IMR-90 (cell line): ENCODE measurements at regions not wholly inside any gene's neighbourhood (a gene's known extent, or its start where the extent isn't known, plus 50 kb on each side); places are given as distances from the start of the nearest gene placed in this dataset.

Source experiments
- ATAC-seq: fragments of 200-7000 bp; cut with Tn5 transposase; 2 replicates; pipeline ENCODE4 v1.9.1; 2020; ENCODE audit warnings: low read depth, mild to moderate bottlenecking, moderate library complexity
- BruUV-seq: library from RNA; stranded (reverse); fragments of 400-500 nt; replicated peaks from 2 replicates; lab custom pipeline; 2021; lab: Mats Ljungman, UMichigan
- CTCF ChIA-PET: fragments of 300-600 bp; formaldehyde crosslinking; extraction: SDS; loops from one replicate; lab custom pipeline; 2021; ENCODE audit warnings: antibody characterized with exemption; lab: Yijun Ruan, JAX
- POLR2A ChIA-PET: fragments of 300-600 bp; sonication (Branson Sonifier 250); formaldehyde crosslinking; loops from one replicate; lab custom pipeline; 2022; ENCODE audit warnings: antibody characterized with exemption; ENCODE audit not compliant: unreplicated experiment; lab: Charles Lee
- DNase-seq: peaks from one replicate; pipeline ENCODE4 v3.0.0; 2013
- H2AFZ ChIP-seq: replicated peaks from 2 replicates; pipeline ENCODE3; 2013; ENCODE audit warnings: low read length, mild to moderate bottlenecking; ENCODE audit not compliant: poor library complexity
- H2AK5ac ChIP-seq: 2 replicates; pipeline ENCODE4 v1.6.1; 2013; ENCODE audit warnings: low read depth, low read length, inconsistent platforms
- H2AK9ac ChIP-seq: replicated peaks from 2 replicates; pipeline ENCODE3; 2013; ENCODE audit warnings: mild to moderate bottlenecking, low read depth, low read length, moderate library complexity; ENCODE audit not compliant: poor library complexity
- H2BK120ac ChIP-seq: 2 replicates; pipeline ENCODE4 v1.6.1; 2013; ENCODE audit warnings: low read depth, low read length, inconsistent platforms
- H2BK15ac ChIP-seq: 3 replicates; pipeline ENCODE4 v1.6.1; 2013; ENCODE audit warnings: low read depth, low read length, inconsistent platforms
- H2BK20ac ChIP-seq: 2 replicates; pipeline ENCODE4 v1.6.1; 2013; ENCODE audit warnings: low read depth, mild to moderate bottlenecking, inconsistent platforms, low read length, moderate library complexity
- H2BK5ac ChIP-seq: 2 replicates; pipeline ENCODE4 v1.6.1; 2013; ENCODE audit warnings: mild to moderate bottlenecking, low read depth, low read length, inconsistent platforms; ENCODE audit not compliant: poor library complexity, severe bottlenecking
- H3K14ac ChIP-seq: replicated peaks from 2 replicates; pipeline ENCODE4 v1.6.1; 2013; ENCODE audit warnings: low read depth, low read length, inconsistent platforms
- H3K18ac ChIP-seq: 2 replicates; pipeline ENCODE4 v1.6.1; 2013; ENCODE audit warnings: low read depth, low read length, control low read depth
- H3K23ac ChIP-seq: 2 replicates; pipeline ENCODE4 v1.6.1; 2013; ENCODE audit warnings: low read depth, low read length, inconsistent platforms
- H3K27ac ChIP-seq: 2 replicates; pipeline ENCODE4 v1.5.1; 2013; ENCODE audit warnings: mild to moderate bottlenecking, control low read depth, low read length; ENCODE audit not compliant: insufficient read depth
- H3K27me3 ChIP-seq: 2 replicates; pipeline ENCODE4 v1.6.1; 2013; ENCODE audit warnings: low read length; ENCODE audit not compliant: control insufficient read depth, insufficient read depth
- H3K36me3 ChIP-seq: 2 replicates; pipeline ENCODE4 v1.6.1; 2013; ENCODE audit warnings: low read length, mixed read lengths; ENCODE audit not compliant: control insufficient read depth, insufficient read depth
- H3K4ac ChIP-seq: 2 replicates; pipeline ENCODE4 v1.6.1; 2013; ENCODE audit warnings: low read depth, low read length, inconsistent platforms
- H3K4me1 ChIP-seq: 2 replicates; pipeline ENCODE4 v1.6.1; 2013; ENCODE audit warnings: low read length, mixed read lengths; ENCODE audit not compliant: control insufficient read depth, insufficient read depth
- H3K4me2 ChIP-seq: 2 replicates; pipeline ENCODE4 v1.6.1; 2013; ENCODE audit warnings: low read depth, mild to moderate bottlenecking, control low read depth, low read length, moderate library complexity
- H3K4me3 ChIP-seq: 2 replicates; pipeline ENCODE4 v1.5.1; 2013; ENCODE audit warnings: low read depth, mild to moderate bottlenecking, control low read depth, low read length, moderate library complexity; ENCODE audit not compliant: insufficient read depth
- H3K56ac ChIP-seq: 2 replicates; pipeline ENCODE4 v1.6.1; 2013; ENCODE audit warnings: low read length, inconsistent platforms; ENCODE audit not compliant: insufficient read depth; ENCODE audit errors: extremely low read depth
- H3K79me1 ChIP-seq, 2 experiments: 2 replicates each; pipeline ENCODE4 v1.6.1; 2013; ENCODE audit warnings: low read length in 2 of 2, inconsistent platforms in 1 of 2, low read depth in 1 of 2
- H3K9ac ChIP-seq: 2 replicates; pipeline ENCODE4 v1.6.1; 2013; ENCODE audit warnings: low read depth, low read length, control low read depth
- H3K9me1 ChIP-seq: 2 replicates; pipeline ENCODE4 v1.6.1; 2013; ENCODE audit warnings: low read length, inconsistent platforms; ENCODE audit not compliant: insufficient read depth
- H3K9me3 ChIP-seq: 2 replicates; pipeline ENCODE4 v1.6.1; 2013; ENCODE audit warnings: low read length; ENCODE audit not compliant: control insufficient read depth, insufficient read depth
- H4K20me1 ChIP-seq: 2 replicates; pipeline ENCODE4 v1.6.1; 2013; ENCODE audit warnings: low read length, inconsistent platforms; ENCODE audit not compliant: insufficient read depth
- H4K5ac ChIP-seq: 2 replicates; pipeline ENCODE4 v1.6.1; 2013; ENCODE audit warnings: mild to moderate bottlenecking, low read depth, low read length, control low read depth
- H4K8ac ChIP-seq, 2 experiments: 2 replicates each; pipeline ENCODE4 v1.6.1; 2013; ENCODE audit warnings: low read depth in 2 of 2, low read length in 2 of 2, control low read depth in 1 of 2, inconsistent platforms in 1 of 2
- H4K91ac ChIP-seq: 2 replicates; pipeline ENCODE4 v1.6.1; 2013; ENCODE audit warnings: low read depth, low read length, inconsistent platforms; ENCODE audit not compliant: insufficient read depth
- BHLHE40 ChIP-seq: fragments of 150-350 bp; IDR thresholded peaks from 2 replicates; pipeline ENCODE4 v1.6.1; 2016; ENCODE audit warnings: mild to moderate bottlenecking, low read depth, low read length
- CEBPB ChIP-seq: IDR thresholded peaks from 2 replicates; pipeline ENCODE4 v1.6.1; 2012; ENCODE audit warnings: low read depth, low read length, improper control_type of control experiment
- CHD1 ChIP-seq: IDR thresholded peaks from 2 replicates; pipeline ENCODE4 v1.6.1; 2012; ENCODE audit warnings: low read depth, low read length, improper control_type of control experiment
- CTCF ChIP-seq: conservative IDR thresholded peaks from 2 replicates; pipeline ENCODE4 v1.5.1; 2012; ENCODE audit warnings: mild to moderate bottlenecking, low read depth, low read length, improper control_type of control experiment
- ELK1 ChIP-seq: fragments of 150-350 bp; IDR thresholded peaks from 2 replicates; pipeline ENCODE4 v1.6.1; 2016; ENCODE audit warnings: low read depth, mild to moderate bottlenecking, low read length, moderate library complexity, borderline replicate concordance
- FOS ChIP-seq: fragments of 150-350 bp; IDR thresholded peaks from 2 replicates; pipeline ENCODE4 v1.6.1; 2016; ENCODE audit warnings: low read depth, low read length
- MAFK ChIP-seq: IDR thresholded peaks from 2 replicates; pipeline ENCODE4 v1.6.1; 2012; ENCODE audit warnings: low read depth, low read length, improper control_type of control experiment
- MAZ ChIP-seq: IDR thresholded peaks from 2 replicates; pipeline ENCODE4 v1.6.1; 2012; ENCODE audit warnings: low read depth, mild to moderate bottlenecking, low read length, improper control_type of control experiment, moderate library complexity, borderline replicate concordance
- MXI1 ChIP-seq: IDR thresholded peaks from 2 replicates; pipeline ENCODE4 v1.6.1; 2012; ENCODE audit warnings: low read depth, mild to moderate bottlenecking, low read length, moderate library complexity, borderline replicate concordance
- NFE2L2 ChIP-seq: fragments of 150-350 bp; IDR thresholded peaks from 2 replicates; pipeline ENCODE4 v1.6.1; 2016; ENCODE audit warnings: low read depth, mild to moderate bottlenecking, low read length
- POLR2A ChIP-seq: IDR thresholded peaks from 2 replicates; pipeline ENCODE4 v1.6.1; 2012; ENCODE audit warnings: mild to moderate bottlenecking, low read depth, low read length
- RAD21 ChIP-seq: IDR thresholded peaks from 2 replicates; pipeline ENCODE4 v1.6.1; 2012; ENCODE audit warnings: low read length, improper control_type of control experiment
- RCOR1 ChIP-seq: IDR thresholded peaks from 2 replicates; pipeline ENCODE4 v1.6.1; 2012; ENCODE audit warnings: mild to moderate bottlenecking, low read length, improper control_type of control experiment; ENCODE audit not compliant: insufficient replicate concordance
- RFX5 ChIP-seq: IDR thresholded peaks from 2 replicates; pipeline ENCODE4 v1.8.0; 2012; ENCODE audit warnings: low read depth, mild to moderate bottlenecking, low read length, moderate library complexity
- SMC3 ChIP-seq: fragments of 150-350 bp; IDR thresholded peaks from 2 replicates; pipeline ENCODE4 v1.6.1; 2016; ENCODE audit warnings: low read depth, mild to moderate bottlenecking, antibody characterized with exemption, low read length, moderate library complexity
- USF2 ChIP-seq: fragments of 150-350 bp; IDR thresholded peaks from 2 replicates; pipeline ENCODE4 v1.6.1; 2017; ENCODE audit warnings: mild to moderate bottlenecking, antibody characterized with exemption, low read length, low read depth
- WGBS, 2 experiments: methylation state at CpG; one replicate each; pipeline versions ENCODE4 v1.1.5 to v1.1.7; 2013; ENCODE audit warnings: missing lambda C conversion rate in 2 of 2; ENCODE audit not compliant: insufficient read length in 1 of 2; ENCODE audit errors: extremely low coverage in 2 of 2; 5-methylcytosine and 5-hydroxymethylcytosine counted together
- dilution Hi-C: fragments of 300-500 bp; cut with HindIII; formaldehyde crosslinking; loops from one replicate; pipeline ENCODE4 v1.14.3; 2018; ENCODE audit warnings: low sequenced_read_pairs; ENCODE audit not compliant: unreplicated experiment
- in situ Hi-C: fragments of 300-500 bp; cut with MboI; formaldehyde crosslinking; loops from 3 replicates; pipeline ENCODE4 v1.14.3; 2019; ENCODE audit warnings: low sequenced_read_pairs, inconsistent platforms, mixed read lengths
- intact Hi-C: fragments of 100-400 bp; cut with micrococcal nuclease; formaldehyde crosslinking; loops from 2 replicates; pipeline ENCODE4 v1.10.0; 2022

- Histone ChIP-seq H3K18ac (no peak overlapping the region), H3K4me2 (no peak overlapping the region), H3K4me3 (no peak overlapping the region), H4K91ac (no peak overlapping the region), H3K36me3 (no peaks in the 10 kb centered on the region), H2BK15ac (no peak overlapping the region), H3K23ac (no peak overlapping the region), H3K4ac (no peak overlapping the region), H3K56ac (no peak overlapping the region), H2AK5ac (no peak overlapping the region), H2BK20ac (no peak overlapping the region), H3K27ac (no peak overlapping the region), H4K8ac (no peak overlapping the region), H3K9me1 (no peaks in the 10 kb centered on the region), H4K20me1 (no peaks in the 10 kb centered on the region), H3K27me3 (no peaks in the 10 kb centered on the region), H3K14ac (no peak overlapping the region), H3K4me1 (no peaks in the 10 kb centered on the region), H4K5ac (no peak overlapping the region), H2BK120ac (no peak overlapping the region), H3K79me1 (no peaks in the 10 kb centered on the region), H2BK5ac (no peak overlapping the region), H2AFZ (peak overlapping the region; percentile 41), H3K9ac (no peak overlapping the region), H2AK9ac (no peak overlapping the region), H3K9me3 (peaks cover 50% of the 10 kb centered on the region)
- intact Hi-C loops (loop anchor here (5.0 kb wide), 1 partner anchor 396 kb away; no protein-coding TSS in a partner anchor), in situ Hi-C loops (no loop called here), dilution Hi-C loops (no loop called here)
- no peak for TF ChIP-seq CHD1
- no peak for TF ChIP-seq CEBPB
- TF ChIP-seq POLR2A: no peak
- TF ChIP-seq MAZ: no peak
- no peak for TF ChIP-seq USF2
- TF ChIP-seq NFE2L2: no peak
- no peak for TF ChIP-seq MAFK
- TF ChIP-seq RCOR1: no peak
- no peak for TF ChIP-seq ELK1
- TF ChIP-seq RFX5: no peak
- TF ChIP-seq CTCF: no peak
- no peak for TF ChIP-seq BHLHE40
- TF ChIP-seq MXI1: no peak
- TF ChIP-seq RAD21: no peak
- TF ChIP-seq SMC3: no peak
- TF ChIP-seq FOS: no peak
- ChIA-PET POLR2A (no interaction called here), CTCF (no interaction called here)
- DNase-seq: no peak
- no peak for ATAC-seq
- no TSS peak for BruUV-seq
- 42% methylated on average over 2 of the region's 8 CpGs; no CpG with 5 or more reads in 1 of the 2 experiments for WGBS, 2 experiments
Observed at GRCh38 chr5:2906302-2907090, 155.0 kb upstream of the IRX2 start.
